ENCODE measurements at regions not wholly inside any gene's neighbourhood (a gene's known extent, or its start where the extent isn't known, plus 50 kb on each side); places are given as distances from the start of the nearest gene placed in this dataset.

- Mint-ChIP-seq H3K27ac (ENCODE audit: unreplicated experiment) (no peak overlapping the region), H3K9me3 (ENCODE audit: low read depth, unreplicated experiment) (peaks cover 2% of the 10 kb centered on the region), H3K27me3 (ENCODE audit: unreplicated experiment) (peaks cover 21% of the 10 kb centered on the region), H3K4me3 (ENCODE audit: low read depth, unreplicated experiment) (no peak overlapping the region), H3K4me1 (ENCODE audit: low read depth, unreplicated experiment) (no peaks in the 10 kb centered on the region), H3K36me3 (ENCODE audit: insufficient read depth, unreplicated experiment) (no peaks in the 10 kb centered on the region)
- intact Hi-C loops (cut with micrococcal nuclease; ENCODE audit: unreplicated experiment), result no loop called here
- no TSS peak for BruUV-seq (replicated peaks)
- DNase-seq, result no peak
- CTCF ChIA-PET, result no interaction called here
- peak; percentile 22 for TF ChIP-seq CTCF (IDR thresholded peaks at IDR 0.05; ENCODE audit: unreplicated experiment)
Measured at GRCh38 chr10:63987212-63987611, 466.0 kb downstream of the REEP3 start.

- no peak overlapping the region for H3K4me3 Mint-ChIP-seq (ENCODE audit: low read depth, unreplicated experiment)
- CTCF ChIA-PET, result interaction anchor here (0.9 kb wide), 1 partner anchor 17 kb away, joined by 3 read pairs; no protein-coding TSS in a partner anchor
- no TSS peak for BruUV-seq (replicated peaks)
- TF ChIP-seq CTCF (IDR thresholded peaks at IDR 0.05; ENCODE audit: unreplicated experiment), result no peak
- H3K27me3 Mint-ChIP-seq (ENCODE audit: unreplicated experiment), result peaks cover 41% of the 10 kb centered on the region
- H3K27ac Mint-ChIP-seq (ENCODE audit: unreplicated experiment), result no peak overlapping the region
- intact Hi-C loops (cut with micrococcal nuclease; ENCODE audit: unreplicated experiment), result no loop called here
- no peaks in the 10 kb centered on the region for H3K4me1 Mint-ChIP-seq (ENCODE audit: low read depth, unreplicated experiment)
- no peaks in the 10 kb centered on the region for H3K36me3 Mint-ChIP-seq (ENCODE audit: insufficient read depth, unreplicated experiment)
- DNase-seq, result no peak
- no peaks in the 10 kb centered on the region for H3K9me3 Mint-ChIP-seq (ENCODE audit: low read depth, unreplicated experiment)
Measured at GRCh38 chr10:63994371-63994770, 473.2 kb downstream of the REEP3 start.

GRCh38 chr10:64007157-64007556 is 486.0 kb downstream of the REEP3 start:
- CTCF ChIA-PET, result no interaction called here
- intact Hi-C loops (cut with micrococcal nuclease; ENCODE audit: unreplicated experiment), result no loop called here
- no peaks in the 10 kb centered on the region for H3K36me3 Mint-ChIP-seq (ENCODE audit: insufficient read depth, unreplicated experiment)
- H3K4me3 Mint-ChIP-seq (ENCODE audit: low read depth, unreplicated experiment), result no peak overlapping the region
- H3K4me1 Mint-ChIP-seq (ENCODE audit: low read depth, unreplicated experiment), result no peaks in the 10 kb centered on the region
- H3K27ac Mint-ChIP-seq (ENCODE audit: unreplicated experiment), result no peak overlapping the region
- peaks cover 23% of the 10 kb centered on the region for H3K27me3 Mint-ChIP-seq (ENCODE audit: unreplicated experiment)
- BruUV-seq (replicated peaks), result no TSS peak
- H3K9me3 Mint-ChIP-seq (ENCODE audit: low read depth, unreplicated experiment), result no peaks in the 10 kb centered on the region
- TF ChIP-seq CTCF (IDR thresholded peaks at IDR 0.05; ENCODE audit: unreplicated experiment), result no peak
- DNase-seq, result no peak

- TF ChIP-seq CTCF (IDR thresholded peaks at IDR 0.05; ENCODE audit: unreplicated experiment), result no peak
- no peak overlapping the region for H3K27ac Mint-ChIP-seq (ENCODE audit: unreplicated experiment)
- no peak overlapping the region for H3K4me3 Mint-ChIP-seq (ENCODE audit: low read depth, unreplicated experiment)
- BruUV-seq (replicated peaks), result no TSS peak
- no peaks in the 10 kb centered on the region for H3K36me3 Mint-ChIP-seq (ENCODE audit: insufficient read depth, unreplicated experiment)
- H3K4me1 Mint-ChIP-seq (ENCODE audit: low read depth, unreplicated experiment), result no peaks in the 10 kb centered on the region
- H3K9me3 Mint-ChIP-seq (ENCODE audit: low read depth, unreplicated experiment), result no peaks in the 10 kb centered on the region
- peaks cover 37% of the 10 kb centered on the region for H3K27me3 Mint-ChIP-seq (ENCODE audit: unreplicated experiment)
- CTCF ChIA-PET, result no interaction called here
- DNase-seq, result no peak
- intact Hi-C loops (cut with micrococcal nuclease; ENCODE audit: unreplicated experiment), result no loop called here
Measured at GRCh38 chr10:64010711-64011110, 489.5 kb downstream of the REEP3 start.
